Endothelial cell of umbilical vein (primary cell): ENCODE measurements at regions not wholly inside any gene's neighbourhood (a gene's known extent, or its start where the extent isn't known, plus 50 kb on each side); places are given as distances from the start of the nearest gene placed in this dataset.

Experiments used
- BruUV-seq: library from RNA; stranded (reverse); fragments of 400-500 nt; replicated peaks from 2 replicates; lab custom pipeline; 2021; lab: Mats Ljungman, UMichigan
- CTCF ChIA-PET: fragments of 300-600, 350-600 bp; sonication (Branson Sonifier 250); formaldehyde crosslinking; loops from one replicate; lab custom pipeline; 2021; ENCODE audit warnings: antibody characterized with exemption, inconsistent platforms; lab: Charles Lee
- POLR2A ChIA-PET: fragments of 300-600, 350-600 bp; sonication (Branson Sonifier 250); formaldehyde crosslinking; loops from one replicate; lab custom pipeline; 2021; ENCODE audit warnings: antibody characterized with exemption, inconsistent platforms; lab: Charles Lee
- DNase-seq: peaks from one replicate; pipeline ENCODE4 v3.0.0-alpha.2; 2011; ENCODE audit warnings: low read depth, low spot score
- FAIRE-seq: peaks from 2 replicates; lab custom pipeline; 2011; peaks lifted over from hg19 to GRCh38; lab: Jason Lieb, UNC
- H2AFZ ChIP-seq: 2 replicates; pipeline ENCODE4 v1.6.0; 2012; ENCODE audit warnings: low read depth, low read length, control low read depth, inconsistent platforms
- H3K27ac ChIP-seq: 2 replicates; pipeline ENCODE4 v1.5.1; 2011; ENCODE audit warnings: low read depth, mild to moderate bottlenecking, control low read depth, low read length, moderate library complexity; ENCODE audit not compliant: insufficient read depth
- H3K27me3 ChIP-seq, 2 experiments: 2 replicates each; pipeline versions ENCODE4 v1.6.0 to v1.6.1; 2011; ENCODE audit warnings: low read length in 2 of 2, mixed read lengths in 1 of 2; ENCODE audit not compliant: control insufficient read depth in 2 of 2, insufficient read depth in 2 of 2
- H3K36me3 ChIP-seq, 2 experiments: 2 replicates in 1 of 2; 3 replicates in 1 of 2; pipeline ENCODE4 v1.5.1; 2011; ENCODE audit warnings: low read length in 2 of 2, mild to moderate bottlenecking in 1 of 2, moderate library complexity in 1 of 2; ENCODE audit not compliant: control insufficient read depth in 2 of 2, insufficient read depth in 2 of 2; ENCODE audit errors: extremely low read depth in 1 of 2
- H3K4me1 ChIP-seq: 3 replicates; pipeline ENCODE4 v1.5.1; 2011; ENCODE audit warnings: mild to moderate bottlenecking, low read length; ENCODE audit not compliant: control insufficient read depth, insufficient read depth; ENCODE audit errors: extremely low read depth
- H3K4me2 ChIP-seq: 2 replicates; pipeline ENCODE4 v1.6.1; 2011; ENCODE audit warnings: low read length, control low read depth, mixed read lengths; ENCODE audit not compliant: insufficient read depth
- H3K4me3 ChIP-seq, 3 experiments: fragments of 200-600 bp in 1 of 3; sonication (generic), shearing (Covaris generic) in 1 of 3; replicated peaks in 1 of 3; 2 replicates each; pipeline ENCODE4 v1.5.1; 2011 to 2016; ENCODE audit warnings: control low read depth in 3 of 3, low read length in 3 of 3, mild to moderate bottlenecking in 2 of 3, inconsistent platforms in 1 of 3, low read depth in 1 of 3, moderate library complexity in 1 of 3; ENCODE audit not compliant: insufficient read depth in 1 of 3
- H3K79me2 ChIP-seq: 2 replicates; pipeline ENCODE4 v1.6.0; 2012; ENCODE audit warnings: low read length, inconsistent platforms; ENCODE audit not compliant: control insufficient read depth, insufficient read depth
- H3K9ac ChIP-seq: replicated peaks from 2 replicates; pipeline ENCODE3; 2011; ENCODE audit warnings: low read length, control low read depth; ENCODE audit not compliant: insufficient read depth; ENCODE audit errors: extremely low read depth
- H3K9me1 ChIP-seq: replicated peaks from 3 replicates; pipeline ENCODE4 v1.6.0; 2011; ENCODE audit warnings: mild to moderate bottlenecking, low read length; ENCODE audit not compliant: control insufficient read depth, insufficient read depth; ENCODE audit errors: extremely low read depth
- H3K9me3 ChIP-seq: replicated peaks from 2 replicates; pipeline ENCODE4 v1.5.1; 2012; ENCODE audit warnings: low read length, inconsistent platforms; ENCODE audit not compliant: control insufficient read depth, insufficient read depth
- H4K20me1 ChIP-seq: replicated peaks from 2 replicates; pipeline ENCODE3; 2011; ENCODE audit warnings: mild to moderate bottlenecking, low read length; ENCODE audit not compliant: control insufficient read depth, insufficient read depth; ENCODE audit errors: extremely low read depth
- CTCF ChIP-seq, 2 donors: IDR thresholded peaks; 1 replicate in 1 of 2; 2 replicates in 1 of 2; pipeline ENCODE4 v1.5.1; 2011; ENCODE audit warnings: low read length in 2 of 2, mild to moderate bottlenecking in 2 of 2, moderate library complexity in 2 of 2, control low read depth in 1 of 2, inconsistent platforms in 1 of 2, low read depth in 1 of 2; ENCODE audit not compliant: insufficient read depth in 1 of 2; ENCODE audit errors: extremely low read depth in 1 of 2
- EZH2 ChIP-seq: IDR thresholded peaks from 2 replicates; pipeline ENCODE4 v1.6.1; 2012; ENCODE audit warnings: borderline replicate concordance, low read depth, mild to moderate bottlenecking, moderate library complexity, low read length, inconsistent platforms; ENCODE audit not compliant: severe bottlenecking
- FOS ChIP-seq: IDR thresholded peaks from 2 replicates; pipeline ENCODE4 v1.6.1; 2011; ENCODE audit warnings: mild to moderate bottlenecking, low read length, moderate library complexity, borderline replicate concordance; ENCODE audit not compliant: insufficient read depth
- GATA2 ChIP-seq: IDR thresholded peaks from 2 replicates; pipeline ENCODE4 v1.7.0; 2011; ENCODE audit warnings: low read depth, mild to moderate bottlenecking, moderate library complexity, mixed read lengths, low read length; ENCODE audit not compliant: insufficient read length, insufficient read depth
- JUN ChIP-seq: IDR thresholded peaks from 2 replicates; pipeline ENCODE4 v1.6.1; 2011; ENCODE audit warnings: borderline replicate concordance, low read depth; ENCODE audit not compliant: insufficient read length, insufficient read depth
- MAX ChIP-seq: IDR thresholded peaks from 2 replicates; pipeline ENCODE4 v1.6.1; 2011; ENCODE audit not compliant: insufficient read depth, insufficient read length
- MYC ChIP-seq: IDR thresholded peaks from one replicate; pipeline ENCODE4 v1.6.1; 2011; ENCODE audit warnings: mild to moderate bottlenecking, low read depth, low read length
- POLR2A ChIP-seq: IDR thresholded peaks from 2 replicates; pipeline ENCODE4 v1.6.1; 2012; ENCODE audit warnings: low read depth, mild to moderate bottlenecking, control low read depth, low read length
- POLR2AphosphoS5 ChIP-seq: IDR thresholded peaks from 2 replicates; pipeline ENCODE4 v1.6.1; 2012; ENCODE audit warnings: low read depth, mild to moderate bottlenecking, control low read depth, low read length, moderate library complexity; ENCODE audit not compliant: insufficient read depth
- dilution Hi-C: fragments of 300-500 bp; cut with MboI; formaldehyde crosslinking; loops from one replicate; pipeline ENCODE4 v1.15.0; 2019; ENCODE audit warnings: low sequenced_read_pairs; ENCODE audit not compliant: extremely low pct_ligation_motif_present
- intact Hi-C: fragments of 100-400 bp; cut with micrococcal nuclease; formaldehyde crosslinking; loops from one replicate; pipeline ENCODE4 v1.10.0; 2022

DNA sequence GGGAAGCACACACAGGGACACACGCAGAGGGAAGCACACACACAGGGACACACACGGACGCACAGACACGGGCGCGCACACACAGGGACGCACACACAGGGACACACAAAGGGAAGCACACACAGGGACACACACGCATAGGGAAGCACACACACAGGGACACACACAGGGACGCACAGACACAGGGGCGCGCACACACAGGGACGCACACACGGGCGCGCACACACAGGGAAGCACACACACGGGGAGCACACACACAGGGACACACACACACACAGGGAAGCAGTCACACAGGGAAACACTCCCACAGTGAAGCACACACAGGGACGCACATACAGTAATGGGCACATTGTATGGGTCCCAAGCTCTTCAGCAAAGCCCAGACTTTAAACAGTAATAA is 685.3 kb downstream of the TRIML1 start:
- no peak overlapping the region for H3K27ac ChIP-seq
- FAIRE-seq (no peak), DNase-seq (no peak)
- no peaks in the 10 kb centered on the region for H3K27me3 ChIP-seq
- H3K9me3 ChIP-seq = peaks cover 7% of the 10 kb centered on the region
- BruUV-seq = no TSS peak
- no peaks in the 10 kb centered on the region for H3K36me3 ChIP-seq
- dilution Hi-C loops = no loop called here
- no peak overlapping the region for H3K4me3 ChIP-seq
- H3K9me1 ChIP-seq = no peaks in the 10 kb centered on the region
- H4K20me1 ChIP-seq = no peaks in the 10 kb centered on the region
- H3K79me2 ChIP-seq = no peaks in the 10 kb centered on the region
- TF ChIP-seq MYC (no peak), EZH2 (no peak), POLR2AphosphoS5 (no peak), JUN (no peak)
- ChIA-PET CTCF (no interaction called here), POLR2A (no interaction called here)
- no peaks in the 10 kb centered on the region for H3K4me1 ChIP-seq
- H3K9ac ChIP-seq = no peak overlapping the region
- H2AFZ ChIP-seq = no peak overlapping the region
- intact Hi-C loops = no loop called here
- no peak overlapping the region for H3K4me2 ChIP-seq

DNA sequence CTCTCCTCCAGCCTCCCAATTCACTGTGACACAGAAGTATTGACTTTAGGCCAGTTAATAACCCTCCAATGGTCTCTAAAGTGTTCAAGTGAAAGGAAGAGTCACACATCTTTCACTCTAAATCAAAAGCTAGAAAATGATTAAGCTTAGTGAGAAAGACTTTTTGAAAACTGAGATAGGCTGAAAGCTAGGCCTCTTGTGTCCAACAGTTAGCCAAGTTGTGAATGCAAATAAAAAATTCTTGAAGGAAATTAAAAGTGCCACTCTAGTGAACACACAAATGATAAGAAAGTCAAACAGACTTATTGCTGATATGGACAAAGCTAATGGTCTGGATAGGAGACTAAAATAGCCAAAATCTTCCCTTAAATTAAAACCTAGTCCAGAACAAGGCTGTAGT is 687.2 kb downstream of the TRIML1 start:
- POLR2A ChIA-PET = no interaction called here
- no peaks in the 10 kb centered on the region for H3K9me1 ChIP-seq
- no peak overlapping the region for H3K4me2 ChIP-seq
- H3K27me3 ChIP-seq = no peaks in the 10 kb centered on the region
- H4K20me1 ChIP-seq = no peaks in the 10 kb centered on the region
- no peak overlapping the region for H2AFZ ChIP-seq
- DNase-seq (no peak), FAIRE-seq (no peak)
- CTCF ChIA-PET = no interaction called here
- intact Hi-C loops (no loop called here), dilution Hi-C loops (no loop called here)
- peaks cover 5% of the 10 kb centered on the region for H3K9me3 ChIP-seq
- H3K79me2 ChIP-seq = no peaks in the 10 kb centered on the region
- H3K4me3 ChIP-seq = no peak overlapping the region
- no peaks in the 10 kb centered on the region for H3K4me1 ChIP-seq
- no peaks in the 10 kb centered on the region for H3K36me3 ChIP-seq
- no TSS peak for BruUV-seq
- no peak overlapping the region for H3K9ac ChIP-seq
- no peak overlapping the region for H3K27ac ChIP-seq
- no peak for TF ChIP-seq MYC
- TF ChIP-seq JUN = no peak
- no peak for TF ChIP-seq POLR2A
- TF ChIP-seq EZH2 = no peak
- TF ChIP-seq MAX = no peak
- no peak for TF ChIP-seq POLR2AphosphoS5
- no peak for TF ChIP-seq GATA2
- no peak for TF ChIP-seq FOS
- TF ChIP-seq CTCF (IDR thresholded peaks at IDR 0.05; ENCODE audit: extremely low read depth in 1 of 2, insufficient read depth in 1 of 2, low read depth in 1 of 2, low read length in 2 of 2) = no peak
